GM19328 (cell line): ENCODE measurements at regions not wholly inside any gene's neighbourhood (a gene's known extent, or its start where the extent isn't known, plus 50 kb on each side); places are given as distances from the start of the nearest gene placed in this dataset.
"Not testable (repeated sequence)": the region's sequence is repeated elsewhere in the genome, so short reads cannot be mapped to it uniquely, and the experiment has no call there.

Experiments
- ATAC-seq: cut with Tn5 transposase; IDR thresholded peaks from one replicate; pipeline ENCODE4 v1.9.1; 2021; ENCODE audit warnings: mild to moderate bottlenecking, moderate library complexity; ENCODE audit not compliant: unreplicated experiment

- ATAC-seq, result no peak
These were observed 99.0 kb downstream of the QRSL1 start for GRCh38 chr6:106728296-106728870.

- ATAC-seq, result no peak
These were observed 98.2 kb downstream of the QRSL1 start for GRCh38 chr6:106727480-106728149.

GRCh38 chr6:106724848-106725247, 95.5 kb downstream of the QRSL1 start:
- no peak for ATAC-seq

DNA sequence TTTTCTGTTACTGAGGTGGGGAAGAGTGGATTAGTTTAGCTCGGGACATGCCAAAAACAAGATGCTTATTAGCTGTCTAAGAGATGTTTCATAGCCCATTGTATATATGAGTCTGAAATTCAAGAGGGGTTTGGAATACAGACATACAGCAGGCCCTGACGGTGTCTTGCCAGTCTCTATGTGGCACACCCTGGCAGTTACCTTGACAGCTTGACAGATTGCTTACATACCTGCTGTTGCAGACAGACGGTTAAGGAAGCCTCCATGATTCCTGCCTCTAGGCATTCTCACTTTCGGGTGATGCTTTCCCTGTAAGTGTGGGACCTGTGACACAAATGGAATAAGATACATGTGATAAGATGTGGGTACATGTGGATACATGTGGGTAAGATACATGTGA, 95.0 kb downstream of the QRSL1 start:
- ATAC-seq, result no peak

- ATAC-seq, result not testable (repeated sequence)
These were observed 94.0 kb downstream of the QRSL1 start for GRCh38 chr6:106723419-106723818.

DNA sequence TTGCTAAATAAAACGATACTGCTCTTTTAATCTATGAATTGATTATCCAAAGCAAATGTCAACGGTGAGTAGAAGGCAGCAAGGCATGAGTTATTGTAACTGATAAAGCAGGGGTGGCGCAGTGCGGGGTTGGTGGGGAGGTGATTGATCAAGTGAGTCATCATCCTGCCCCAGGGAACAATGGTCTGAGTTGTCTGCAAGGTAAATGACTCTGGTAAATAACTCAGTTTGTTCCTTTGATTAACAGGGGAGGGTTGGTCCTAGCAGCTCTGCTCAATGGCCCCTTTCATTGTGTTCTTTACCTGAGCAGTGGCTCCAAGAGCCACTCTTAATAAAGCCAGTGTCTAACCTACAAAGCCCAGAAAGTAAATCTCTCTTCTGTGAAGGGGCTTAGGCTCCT, 91.8 kb downstream of the QRSL1 start:
- ATAC-seq, result not testable (repeated sequence)
